Cortex of kidney (tissue), 1 donor: ENCODE measurements at regions not wholly inside any gene's neighbourhood (a gene's known extent, or its start where the extent isn't known, plus 50 kb on each side); places are given as distances from the start of the nearest gene placed in this dataset.

Experiments used
- DNase-seq: peaks from one replicate; lab custom pipeline; 2025; lab: John Stamatoyannopoulos, UW

- no peak for DNase-seq
Observed at GRCh38 chr13:95352486-95352885, 51.2 kb upstream of the ABCC4 start.

DNA sequence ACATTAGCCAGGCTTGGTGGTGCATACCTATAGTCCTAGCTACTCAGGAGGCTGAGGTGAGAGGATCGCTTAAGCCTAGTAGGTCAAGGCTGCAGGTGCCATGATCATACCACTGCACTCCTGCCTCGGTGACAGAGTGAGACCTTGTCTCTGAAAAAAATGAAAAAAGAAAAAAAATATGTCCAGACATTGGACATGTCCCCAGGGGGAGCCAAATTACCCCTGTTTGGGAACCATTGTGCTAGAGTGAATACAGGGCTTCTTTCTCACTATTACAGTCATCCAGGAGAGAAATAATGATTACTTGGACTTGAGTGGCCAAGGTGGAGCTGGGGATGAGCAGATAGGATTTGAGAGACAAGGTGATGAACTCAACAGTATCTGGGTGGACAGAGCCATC lies 52.9 kb upstream of the ABCC4 start:
- no peak for DNase-seq

DNA sequence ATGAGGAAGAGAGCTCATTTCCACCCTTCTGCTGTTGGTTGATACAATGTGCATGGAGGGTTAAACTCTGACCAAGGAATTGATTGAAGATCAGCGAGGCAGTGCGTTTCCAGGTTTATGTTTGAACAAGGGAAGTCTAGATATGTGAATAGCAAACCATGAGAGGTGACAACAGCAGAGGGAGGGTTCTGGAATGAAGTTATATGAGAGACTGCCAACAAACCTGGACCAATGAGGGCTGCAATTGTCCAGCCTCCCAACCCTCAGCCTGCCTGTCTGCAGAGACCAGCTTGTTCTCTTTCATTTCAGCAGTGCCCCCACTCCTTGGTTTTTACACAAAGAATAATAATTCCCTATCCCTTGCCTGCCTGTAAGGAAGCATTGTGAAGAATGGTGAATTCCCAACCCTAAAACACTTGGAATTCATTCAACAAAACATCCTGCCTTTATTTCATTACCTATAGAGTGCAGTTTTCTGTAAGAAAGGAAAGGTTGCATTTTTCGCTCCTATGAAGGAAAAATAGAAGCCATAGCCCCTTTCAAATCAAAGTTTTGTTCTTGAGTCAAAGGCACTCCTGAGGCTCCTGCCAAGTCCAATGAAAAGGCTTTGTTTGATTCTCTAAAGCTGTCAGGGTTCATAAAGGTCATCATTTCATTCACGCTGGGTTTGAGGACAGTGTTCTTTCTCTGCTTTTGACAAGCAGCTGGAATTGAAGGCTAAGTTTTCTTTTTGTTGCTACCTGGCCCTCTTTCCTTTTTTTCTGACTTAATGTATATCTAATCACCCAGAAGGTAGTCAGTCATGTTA lies 53.6 kb upstream of the ABCC4 start:
- DNase-seq, result no peak

DNA sequence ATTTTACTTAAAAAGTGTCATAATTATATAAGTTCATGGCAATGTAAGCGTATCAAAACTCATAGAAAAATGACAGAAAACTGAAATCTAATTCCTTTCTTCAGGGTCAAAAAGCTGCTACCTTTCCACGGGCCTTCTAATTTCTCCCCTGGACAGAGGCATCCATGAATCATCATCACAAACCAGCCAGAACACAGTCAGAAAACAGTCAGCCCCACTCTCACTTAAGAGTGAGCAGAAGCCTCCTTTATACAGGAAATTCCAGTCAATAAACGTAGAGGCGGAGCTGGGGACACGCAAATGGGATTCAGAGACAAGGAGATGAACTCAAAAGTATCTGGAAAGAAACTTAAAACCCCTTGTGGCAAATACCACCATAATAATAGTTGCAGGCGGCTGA lies 54.2 kb upstream of the ABCC4 start:
- DNase-seq, result no peak

GRCh38 chr13:95356916-95357315 lies 55.7 kb upstream of the ABCC4 start:
- no peak for DNase-seq

DNA sequence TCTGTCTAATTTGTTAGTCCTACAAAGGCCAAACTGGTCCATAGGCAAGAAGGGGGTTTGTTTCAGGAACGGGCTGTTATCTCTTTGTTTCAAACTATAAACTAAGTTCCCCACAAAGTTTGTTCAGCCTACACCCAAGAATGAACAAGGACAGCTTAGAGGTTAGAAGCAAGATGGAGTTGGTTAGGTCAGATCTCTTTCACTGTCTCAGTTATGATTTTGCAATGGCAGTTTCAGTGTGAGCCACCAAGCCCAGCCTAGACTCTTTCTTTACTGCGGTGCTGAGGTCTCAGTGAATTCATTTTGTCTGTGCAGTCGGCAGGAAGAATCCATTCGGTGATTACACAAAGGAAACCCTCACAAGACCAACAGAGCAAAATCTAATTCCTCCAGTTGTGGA lies 56.6 kb upstream of the ABCC4 start:
- no peak for DNase-seq

- no peak for DNase-seq
Observed at GRCh38 chr13:95360052-95360451, 58.8 kb upstream of the ABCC4 start.

DNA sequence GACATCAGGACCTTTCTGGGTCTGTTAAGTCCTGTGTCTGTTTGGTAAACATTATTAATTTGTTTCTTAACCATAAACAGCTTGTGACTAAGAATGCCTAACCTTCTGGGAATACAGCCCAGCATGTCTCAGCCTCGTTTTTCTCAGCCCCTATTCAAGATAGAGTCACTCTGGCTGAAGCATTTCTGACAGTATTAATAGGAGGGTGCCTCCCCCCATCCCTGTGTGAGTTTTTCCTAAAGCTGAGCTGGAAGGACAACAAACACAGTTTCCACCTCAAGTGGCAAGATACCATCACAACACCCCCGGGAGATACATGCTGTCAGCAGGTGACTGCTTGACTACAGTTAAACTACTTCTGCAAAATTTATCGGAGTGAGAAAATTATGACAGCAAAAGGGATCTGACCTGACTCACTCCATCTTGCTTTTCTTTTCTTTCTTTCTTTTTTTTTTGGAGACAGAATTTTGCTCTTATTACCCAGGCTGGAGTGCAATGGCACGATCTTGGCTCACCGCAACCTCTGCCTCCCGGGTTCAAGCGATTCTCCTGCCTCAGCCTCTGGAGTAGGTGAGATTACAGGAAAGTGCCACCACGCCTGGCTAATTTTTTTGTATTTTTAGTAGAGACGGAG lies 59.3 kb upstream of the ABCC4 start:
- DNase-seq, result no peak

GRCh38 chr13:95361686-95362085 lies 60.4 kb upstream of the ABCC4 start:
- DNase-seq, result no peak

GRCh38 chr13:95362666-95363065 lies 61.4 kb upstream of the ABCC4 start:
- no peak for DNase-seq

DNA sequence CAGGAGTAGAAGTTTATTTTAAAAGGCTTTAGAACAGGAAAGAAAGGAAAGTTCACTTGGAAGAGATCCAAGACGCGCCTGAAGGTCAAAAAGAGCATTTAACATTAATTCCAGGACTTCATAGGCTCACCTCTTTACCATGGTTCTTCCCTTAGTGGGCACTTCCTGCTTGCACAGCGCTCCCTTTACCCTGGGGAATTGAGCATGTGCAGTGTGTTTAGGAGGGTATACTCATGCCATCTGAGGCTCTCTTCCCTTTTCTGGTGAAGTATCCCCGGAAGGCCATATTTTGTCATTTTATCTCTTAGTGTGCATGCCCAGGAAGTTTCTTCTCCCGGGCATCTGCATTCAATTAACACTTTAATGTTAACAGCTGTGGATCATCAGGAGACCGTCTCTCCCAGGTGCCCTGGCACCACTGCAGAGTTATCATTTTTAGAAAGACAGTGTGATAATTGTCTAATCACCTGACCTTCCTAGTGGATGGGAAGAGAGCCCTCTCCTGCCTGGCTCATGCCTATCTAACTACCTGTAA lies 66.1 kb upstream of the ABCC4 start:
- no peak for DNase-seq

DNA sequence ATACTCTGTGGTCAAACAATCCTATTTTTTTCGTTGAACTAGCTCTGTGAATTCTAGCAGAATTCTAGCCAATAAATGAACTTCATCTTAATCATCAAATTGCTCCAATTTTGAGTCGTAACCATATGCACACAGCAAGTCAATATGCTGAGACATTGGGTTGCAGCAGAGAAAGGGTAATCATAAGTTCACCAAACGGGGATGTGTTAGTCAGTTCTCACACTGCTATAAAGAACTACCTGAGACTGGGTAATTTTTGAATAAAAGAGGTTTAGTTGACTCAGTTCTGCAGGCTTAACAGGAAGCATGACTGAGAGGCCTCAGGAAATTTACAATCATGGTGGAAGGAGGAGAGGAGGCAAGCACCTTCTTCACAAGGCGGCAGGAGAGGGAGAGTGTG lies 67.7 kb upstream of the ABCC4 start:
- no peak for DNase-seq

DNA sequence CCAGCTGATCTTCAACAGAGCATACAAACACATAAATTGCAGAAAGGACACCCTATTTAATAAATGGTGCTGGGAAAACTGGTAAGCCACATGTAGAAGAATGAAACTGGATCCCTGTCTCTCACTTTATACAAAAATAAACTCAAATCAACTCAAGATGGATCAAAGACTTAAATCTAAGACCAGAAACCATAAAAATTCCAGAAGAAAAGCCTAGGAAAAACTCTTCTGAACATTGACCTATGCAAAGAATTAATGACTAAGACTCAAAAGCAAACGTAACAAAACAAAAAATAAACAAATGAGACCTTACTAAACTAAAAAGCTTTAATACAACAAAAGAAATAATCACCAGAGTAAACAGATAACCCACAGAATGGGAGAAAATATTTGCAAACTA lies 74.5 kb upstream of the ABCC4 start:
- DNase-seq, result no peak

GRCh38 chr13:95378603-95379002 lies 77.4 kb upstream of the ABCC4 start:
- no peak for DNase-seq

GRCh38 chr13:95380468-95381211 lies 79.4 kb upstream of the ABCC4 start:
- no peak for DNase-seq

DNA sequence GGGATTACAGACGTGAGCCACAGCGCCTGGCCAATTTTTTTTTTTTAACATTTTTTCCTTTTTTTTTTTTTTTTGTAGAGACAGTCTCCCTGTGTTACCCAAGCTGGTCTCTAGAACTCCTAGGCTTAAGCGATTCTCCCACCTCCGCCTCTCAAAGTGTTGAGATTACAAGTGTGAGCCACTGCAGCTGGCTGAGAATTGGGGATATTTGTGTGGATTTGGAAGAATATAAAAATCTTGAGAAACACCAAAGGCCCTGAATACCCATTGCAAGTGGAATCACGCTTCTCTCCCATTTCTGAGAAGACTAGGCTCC lies 79.9 kb upstream of the ABCC4 start:
- no peak for DNase-seq

DNA sequence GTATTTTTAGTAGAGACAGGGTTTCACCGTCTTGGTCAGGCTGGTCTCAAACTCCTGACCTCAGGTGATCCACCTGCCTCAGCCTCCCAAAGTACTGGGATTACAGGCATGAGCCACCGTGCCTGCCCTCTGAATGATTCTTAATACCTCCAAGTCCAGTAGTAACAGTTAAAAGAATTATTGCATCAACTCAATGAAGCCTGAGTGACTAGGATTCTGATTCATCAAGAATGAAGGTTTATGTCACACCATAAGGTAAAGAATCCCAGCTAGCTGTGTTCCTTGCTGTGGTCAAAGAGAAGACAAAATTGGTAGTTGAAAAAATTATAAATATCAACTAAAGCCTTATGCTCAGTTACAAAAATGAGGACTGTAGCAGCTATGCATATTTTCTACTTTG lies 81.2 kb upstream of the ABCC4 start:
- no peak for DNase-seq

DNA sequence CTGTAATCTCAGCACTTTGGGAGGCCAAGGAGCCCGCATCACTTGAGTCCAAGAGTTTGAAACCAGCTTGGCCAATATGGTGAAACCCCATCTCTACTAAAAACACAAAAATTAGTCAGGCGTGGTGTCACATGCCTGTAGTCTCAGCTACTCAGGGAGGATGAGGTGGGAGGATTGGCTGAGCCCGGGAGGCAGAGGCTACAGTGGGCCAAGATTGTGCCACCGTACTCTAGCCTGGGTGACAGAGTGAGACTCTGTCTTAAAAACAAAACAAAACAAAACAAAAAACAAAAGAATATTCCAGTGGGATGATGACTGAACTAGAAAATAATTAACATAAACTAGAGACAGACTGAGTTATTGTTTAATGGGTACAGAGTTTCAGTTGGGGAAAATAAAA lies 81.7 kb upstream of the ABCC4 start:
- no peak for DNase-seq

DNA sequence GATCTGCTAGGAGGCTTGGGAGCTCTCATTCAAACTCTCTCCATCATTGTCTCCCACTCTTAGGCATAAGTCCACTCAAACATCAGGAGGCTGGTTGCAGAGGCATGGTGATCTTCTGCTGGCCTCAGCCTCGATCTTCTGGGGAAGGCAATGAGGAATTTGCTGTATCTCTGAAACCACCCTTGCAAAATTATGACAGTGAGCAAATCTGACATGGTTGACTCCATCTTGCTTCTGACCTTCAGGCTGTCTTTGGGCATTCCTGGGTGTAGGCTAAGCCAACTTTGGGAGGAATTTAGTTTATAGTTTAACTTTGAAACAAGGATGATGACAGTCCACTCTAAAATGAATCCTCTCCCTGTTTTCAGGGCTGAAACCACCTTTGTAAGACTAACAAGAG lies 84.1 kb upstream of the ABCC4 start:
- no peak for DNase-seq

GRCh38 chr13:95385798-95386197 lies 84.5 kb upstream of the ABCC4 start:
- DNase-seq, result no peak

- DNase-seq, result no peak
Observed at GRCh38 chr13:95386370-95386769, 85.1 kb upstream of the ABCC4 start.

- DNase-seq, result no peak
Observed at GRCh38 chr13:95387733-95388207, 86.5 kb upstream of the ABCC4 start.
